Lower lobe of right lung (tissue), 2 donors: ENCODE measurements at regions not wholly inside any gene's neighbourhood (a gene's known extent, or its start where the extent isn't known, plus 50 kb on each side); places are given as distances from the start of the nearest gene placed in this dataset.

Source experiments
- ATAC-seq, 2 donors: fragments of 200-7000 bp; cut with Tn5 transposase; one replicate each; pipeline ENCODE4 v1.9.1; 2020 to 2022; ENCODE audit warnings: mild to moderate bottlenecking in 2 of 2, moderate library complexity in 2 of 2
- DNase-seq: peaks from one replicate; pipeline ENCODE4 v3.0.0-alpha.2; 2020
- H3K27ac ChIP-seq: fragments of 200-600 bp; one replicate; pipeline ENCODE4 v1.8.0; 2022
- H3K27me3 ChIP-seq: fragments of 200-600 bp; one replicate; pipeline ENCODE4 v1.8.0; 2022; ENCODE audit warnings: low read depth
- H3K36me3 ChIP-seq: fragments of 200-600 bp; one replicate; pipeline ENCODE4 v1.8.0; 2022; ENCODE audit warnings: mild to moderate bottlenecking
- H3K4me1 ChIP-seq: fragments of 200-600 bp; one replicate; pipeline ENCODE4 v1.8.0; 2022
- H3K4me3 ChIP-seq: fragments of 200-600 bp; one replicate; pipeline ENCODE4 v1.8.0; 2022; ENCODE audit warnings: mild to moderate bottlenecking
- H3K9me3 ChIP-seq: fragments of 200-600 bp; one replicate; pipeline ENCODE4 v1.8.0; 2022
- intact Hi-C: fragments of 100-400 bp; cut with DNase I; formaldehyde crosslinking; loops from one replicate; pipeline ENCODE4 v1.11.0; 2022
- TF ChIP-seq, protein P1 (sequence below): fragments of 200-600 bp; IDR thresholded peaks from one replicate; pipeline ENCODE4 v1.8.0; 2022; ENCODE audit warnings: antibody characterized with exemption, mild to moderate bottlenecking
- donor health status: DM: no; HTN: yes; CAD: no; lungs with severe emphysema.

DNA sequence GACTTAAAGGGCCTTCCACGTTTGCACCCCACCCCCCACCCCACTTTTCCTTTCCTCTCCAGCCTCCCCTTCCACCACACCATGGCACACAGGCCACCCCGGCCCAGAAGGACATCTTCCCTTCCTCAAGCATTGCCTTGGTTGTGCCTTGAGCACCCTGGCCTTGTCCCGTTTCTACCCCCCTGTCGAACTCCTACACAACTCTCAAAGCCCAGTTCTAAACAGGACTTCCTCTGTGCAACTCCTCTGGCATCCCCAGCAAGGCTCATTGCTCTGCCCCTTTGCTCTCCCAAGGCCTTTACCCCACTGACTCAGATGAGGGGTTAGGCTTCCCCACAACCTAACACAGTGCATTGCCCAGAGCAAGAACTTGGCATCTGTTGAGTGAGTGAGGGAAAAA, 136.1 kb downstream of the HERPUD2 start:
- no peaks in the 10 kb centered on the region for H3K36me3 ChIP-seq
- H3K4me1 ChIP-seq = peaks cover 4% of the 10 kb centered on the region
- TF ChIP-seq, protein P1, sequence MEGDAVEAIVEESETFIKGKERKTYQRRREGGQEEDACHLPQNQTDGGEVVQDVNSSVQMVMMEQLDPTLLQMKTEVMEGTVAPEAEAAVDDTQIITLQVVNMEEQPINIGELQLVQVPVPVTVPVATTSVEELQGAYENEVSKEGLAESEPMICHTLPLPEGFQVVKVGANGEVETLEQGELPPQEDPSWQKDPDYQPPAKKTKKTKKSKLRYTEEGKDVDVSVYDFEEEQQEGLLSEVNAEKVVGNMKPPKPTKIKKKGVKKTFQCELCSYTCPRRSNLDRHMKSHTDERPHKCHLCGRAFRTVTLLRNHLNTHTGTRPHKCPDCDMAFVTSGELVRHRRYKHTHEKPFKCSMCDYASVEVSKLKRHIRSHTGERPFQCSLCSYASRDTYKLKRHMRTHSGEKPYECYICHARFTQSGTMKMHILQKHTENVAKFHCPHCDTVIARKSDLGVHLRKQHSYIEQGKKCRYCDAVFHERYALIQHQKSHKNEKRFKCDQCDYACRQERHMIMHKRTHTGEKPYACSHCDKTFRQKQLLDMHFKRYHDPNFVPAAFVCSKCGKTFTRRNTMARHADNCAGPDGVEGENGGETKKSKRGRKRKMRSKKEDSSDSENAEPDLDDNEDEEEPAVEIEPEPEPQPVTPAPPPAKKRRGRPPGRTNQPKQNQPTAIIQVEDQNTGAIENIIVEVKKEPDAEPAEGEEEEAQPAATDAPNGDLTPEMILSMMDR = no peak
- intact Hi-C loops = no loop called here
- ATAC-seq = no peak
- no peaks in the 10 kb centered on the region for H3K9me3 ChIP-seq
- no peak for DNase-seq
- H3K4me3 ChIP-seq = no peak overlapping the region
- H3K27ac ChIP-seq = no peak overlapping the region
- no peaks in the 10 kb centered on the region for H3K27me3 ChIP-seq

DNA sequence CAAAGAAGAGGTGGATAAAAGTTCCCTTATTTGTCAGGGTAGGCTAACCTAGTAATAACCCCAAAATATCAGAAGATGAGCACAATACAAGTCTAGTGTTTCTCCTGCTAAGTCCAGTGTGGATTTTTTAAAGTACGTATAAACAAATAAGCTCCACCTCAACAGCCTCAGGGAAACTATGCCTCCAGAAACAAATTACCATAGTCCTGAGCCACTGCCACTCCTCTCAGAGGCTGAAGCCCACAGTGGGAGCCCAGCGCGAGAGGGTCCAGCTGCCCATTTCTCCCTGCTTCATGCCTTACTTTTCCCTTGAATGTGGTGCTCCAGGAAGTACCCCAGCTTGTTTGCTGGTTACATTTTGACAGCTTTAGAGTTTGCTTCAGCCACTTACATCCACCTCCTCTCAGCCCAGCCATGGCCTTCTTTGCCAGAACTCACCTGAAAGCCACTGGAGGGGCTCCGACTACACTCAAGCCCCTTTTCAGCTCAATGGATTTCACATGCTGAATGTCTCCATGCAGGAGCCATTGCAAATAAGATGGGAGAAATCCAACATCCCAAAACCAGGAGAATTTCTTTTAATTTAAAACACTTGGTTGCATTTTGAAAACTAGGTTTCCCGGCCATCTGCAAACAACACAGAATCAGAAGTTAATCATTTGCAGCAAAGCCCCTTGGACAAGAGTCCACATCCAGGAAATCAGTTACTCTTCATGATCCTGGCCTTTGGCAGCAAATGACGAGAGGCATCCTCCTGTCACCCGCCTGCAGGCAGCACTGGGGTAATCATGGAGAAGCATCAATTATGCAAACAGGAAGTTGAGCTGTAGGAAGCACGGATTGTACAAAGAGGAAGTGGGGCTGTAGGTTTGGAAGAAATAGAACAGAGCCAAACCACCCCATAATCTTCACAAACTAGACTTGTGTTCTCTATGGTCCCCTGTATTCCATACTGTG, 138.1 kb downstream of the HERPUD2 start:
- DNase-seq (no peak), ATAC-seq (peak; percentile 59)
- H3K4me3 ChIP-seq = no peak overlapping the region
- no peaks in the 10 kb centered on the region for H3K36me3 ChIP-seq
- H3K27ac ChIP-seq = no peak overlapping the region
- no peaks in the 10 kb centered on the region for H3K27me3 ChIP-seq
- intact Hi-C loops = no loop called here
- TF ChIP-seq, protein P1 = no peak
- peaks cover 14% of the 10 kb centered on the region for H3K4me1 ChIP-seq
- H3K9me3 ChIP-seq = no peaks in the 10 kb centered on the region

DNA sequence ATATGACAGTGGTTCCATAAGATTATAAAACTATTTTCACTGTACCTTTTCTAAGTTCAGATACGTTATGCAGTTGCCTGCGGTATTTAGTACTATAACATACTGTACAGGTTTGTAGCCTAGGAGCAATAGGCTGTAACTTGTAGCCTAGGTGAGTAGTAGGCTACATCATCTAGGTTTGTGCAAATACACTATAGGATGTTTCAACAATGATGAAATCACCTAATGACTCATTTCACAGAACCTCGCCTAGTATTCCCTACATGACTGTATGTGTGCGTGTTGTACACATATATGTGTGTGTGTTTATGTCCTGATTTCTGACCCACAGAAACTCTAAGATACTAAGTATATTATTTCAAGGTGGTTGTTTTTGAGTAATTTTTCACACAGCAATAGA, 139.0 kb downstream of the HERPUD2 start:
- H3K27me3 ChIP-seq = no peaks in the 10 kb centered on the region
- peaks cover 14% of the 10 kb centered on the region for H3K4me1 ChIP-seq
- no peak overlapping the region for H3K27ac ChIP-seq
- H3K36me3 ChIP-seq = no peaks in the 10 kb centered on the region
- intact Hi-C loops = no loop called here
- no peak for ATAC-seq
- TF ChIP-seq, protein P1 = no peak
- H3K4me3 ChIP-seq = no peak overlapping the region
- H3K9me3 ChIP-seq = no peaks in the 10 kb centered on the region
- no peak for DNase-seq

DNA sequence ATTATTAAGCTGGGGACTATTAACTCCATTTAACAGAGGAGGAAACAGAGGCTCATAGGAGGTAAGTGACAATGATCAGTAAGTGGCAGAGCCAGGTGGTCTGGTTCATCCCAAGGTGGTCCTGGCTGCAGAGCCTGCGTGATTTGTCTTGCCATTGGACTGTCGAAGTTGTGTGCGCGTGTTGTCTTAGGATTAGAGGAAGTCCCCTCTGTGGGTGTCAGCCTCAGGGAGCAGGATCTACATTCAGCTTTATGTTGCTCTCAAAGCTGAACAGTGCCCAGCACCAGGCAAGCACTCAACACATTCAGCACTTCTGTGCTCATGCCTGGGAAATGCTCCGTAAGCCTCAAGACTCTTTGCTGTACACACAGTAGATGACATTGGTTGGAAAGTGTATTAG, 139.5 kb downstream of the HERPUD2 start:
- Histone ChIP-seq H3K4me3 (no peak overlapping the region), H3K27ac (no peak overlapping the region), H3K27me3 (no peaks in the 10 kb centered on the region), H3K9me3 (no peaks in the 10 kb centered on the region), H3K36me3 (no peaks in the 10 kb centered on the region), H3K4me1 (peaks cover 14% of the 10 kb centered on the region)
- intact Hi-C loops = no loop called here
- TF ChIP-seq, protein P1 = no peak
- ATAC-seq = no peak
- no peak for DNase-seq

DNA sequence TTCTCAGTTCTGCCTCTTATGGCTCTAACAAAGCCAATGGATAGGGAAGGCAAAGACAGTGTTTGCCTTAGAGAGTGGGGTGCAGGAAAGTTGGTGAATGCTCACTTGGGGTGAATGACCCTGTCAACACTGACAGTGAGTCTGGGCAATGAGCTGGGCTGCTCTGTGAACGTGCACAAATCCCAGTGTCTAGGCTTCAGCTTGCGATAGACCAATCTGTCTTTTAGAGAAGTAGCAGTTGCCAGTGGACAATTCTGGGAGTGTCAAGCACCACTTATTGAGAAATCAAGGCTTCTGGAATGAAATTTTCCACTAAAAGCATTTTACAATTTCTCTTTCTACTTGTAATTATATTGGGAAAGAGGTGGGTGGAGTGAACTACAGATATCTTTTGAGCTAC, 141.4 kb downstream of the HERPUD2 start:
- H3K27ac ChIP-seq = no peak overlapping the region
- peaks cover 14% of the 10 kb centered on the region for H3K4me1 ChIP-seq
- ATAC-seq (peak; percentile 69 to 75), DNase-seq (no peak)
- H3K27me3 ChIP-seq = no peaks in the 10 kb centered on the region
- no peak overlapping the region for H3K4me3 ChIP-seq
- TF ChIP-seq, protein P1 = no peak
- H3K36me3 ChIP-seq = no peaks in the 10 kb centered on the region
- intact Hi-C loops = no loop called here
- no peaks in the 10 kb centered on the region for H3K9me3 ChIP-seq
